T-cell (primary cell): ENCODE measurements at regions not wholly inside any gene's neighbourhood (a gene's known extent, or its start where the extent isn't known, plus 50 kb on each side); places are given as distances from the start of the nearest gene placed in this dataset.

Experiments
- ATAC-seq, 4 experiments: fragments of 200-7000 bp in 3 of 4; fragments of 150-1000 bp in 1 of 4; cut with Tn5 transposase; replicated peaks in 1 of 4; 1 replicate in 3 of 4; 2 replicates in 1 of 4; pipeline ENCODE4 v1.10.0; 2021; ENCODE audit warnings: moderate library complexity in 3 of 4, mild to moderate bottlenecking in 2 of 4, moderate number of reproducible peaks in 1 of 4
- CTCF ChIA-PET, 2 donors: fragments of 300-600 bp; sonication (Branson Sonifier 250); formaldehyde crosslinking; loops; one replicate each; lab custom pipeline; 2022; ENCODE audit warnings: antibody characterized with exemption in 2 of 2; lab: Charles Lee
- POLR2A ChIA-PET, 2 donors: fragments of 300-600 bp; sonication (Branson Sonifier 250); formaldehyde crosslinking; loops; one replicate each; lab custom pipeline; 2022; ENCODE audit warnings: antibody characterized with exemption in 2 of 2; lab: Charles Lee
- DNase-seq, 35 experiments: peaks; one replicate each; pipeline versions ENCODE4 v3.0.0 to v3.0.0-alpha.2; 2013 to 2023
- H3K27ac ChIP-seq: one replicate; pipeline ENCODE4 v1.5.1; 2013; ENCODE audit warnings: low read length
- H3K27me3 ChIP-seq, 2 experiments: replicated peaks in 1 of 2; 1 replicate in 1 of 2; 2 replicates in 1 of 2; pipeline versions ENCODE4 v1.6.1 to v1.7.0; 2013; ENCODE audit warnings: low read length in 1 of 2, mixed read lengths in 1 of 2; ENCODE audit not compliant: control insufficient read depth in 2 of 2, insufficient read depth in 2 of 2; ENCODE audit errors: extremely low read depth in 1 of 2
- H3K36me3 ChIP-seq, 2 donors: 1 replicate in 1 of 2; 2 replicates in 1 of 2; pipeline versions ENCODE4 v1.6.1 to v1.7.0; 2013; ENCODE audit warnings: low read length in 1 of 2; ENCODE audit not compliant: control insufficient read depth in 2 of 2, insufficient read depth in 1 of 2; ENCODE audit errors: extremely low read depth in 1 of 2
- H3K4me1 ChIP-seq, 2 experiments: 1 replicate in 1 of 2; 2 replicates in 1 of 2; pipeline versions ENCODE4 v1.6.1 to v1.7.0; 2013; ENCODE audit warnings: low read length in 2 of 2, mixed read lengths in 1 of 2; ENCODE audit not compliant: insufficient read depth in 2 of 2, control insufficient read depth in 1 of 2; ENCODE audit errors: extremely low read depth in 1 of 2
- H3K4me3 ChIP-seq, 2 donors: 1 replicate in 1 of 2; 2 replicates in 1 of 2; pipeline versions ENCODE4 v1.5.1 to v1.7.0; 2013; ENCODE audit warnings: mild to moderate bottlenecking in 2 of 2, low read length in 1 of 2, moderate library complexity in 1 of 2; ENCODE audit not compliant: control insufficient read depth in 1 of 2; ENCODE audit errors: extremely low read depth in 1 of 2
- H3K9me3 ChIP-seq: 2 replicates; pipeline ENCODE4 v1.7.0; 2013
- H3K27ac Mint-ChIP-seq, 2 donors: one replicate each; pipeline ENCODE4 v1.8.0; 2020 to 2021; ENCODE audit warnings: mild to moderate bottlenecking in 2 of 2, mixed read lengths in 2 of 2
- H3K27me3 Mint-ChIP-seq, 2 donors: one replicate each; pipeline ENCODE4 v1.8.0; 2021 to 2022; ENCODE audit warnings: mixed read lengths in 2 of 2
- H3K36me3 Mint-ChIP-seq: one replicate; pipeline ENCODE4 v1.8.0; 2021; ENCODE audit warnings: mixed read lengths
- H3K4me1 Mint-ChIP-seq, 3 donors: one replicate each; pipeline ENCODE4 v1.8.0; 2020 to 2022; ENCODE audit warnings: mixed read lengths in 3 of 3, mild to moderate bottlenecking in 1 of 3
- H3K4me3 Mint-ChIP-seq, 3 donors: one replicate each; pipeline ENCODE4 v1.8.0; 2020 to 2022; ENCODE audit warnings: mild to moderate bottlenecking in 3 of 3, mixed read lengths in 3 of 3, moderate library complexity in 3 of 3
- H3K9me3 Mint-ChIP-seq, 3 donors: one replicate each; pipeline ENCODE4 v1.8.0; 2020 to 2022; ENCODE audit warnings: mixed read lengths in 3 of 3
- WGBS: methylation state at CpG from one replicate; pipeline ENCODE4 v1.1.5; 2013; ENCODE audit warnings: missing lambda C conversion rate; ENCODE audit not compliant: insufficient coverage; 5-methylcytosine and 5-hydroxymethylcytosine counted together

- H3K36me3 ChIP-seq: no peaks in the 10 kb centered on the region
- ChIA-PET CTCF (no interaction called here), POLR2A (interaction anchor here in 1 of 2 donors (0.5 kb wide), 1 partner anchor 9 kb away, joined by 7 read pairs; no protein-coding TSS in a partner anchor)
- no peak for DNase-seq
- no peak for ATAC-seq
- H3K4me3 Mint-ChIP-seq: no peak overlapping the region
- H3K27me3 Mint-ChIP-seq: no peaks in the 10 kb centered on the region
- no peaks in the 10 kb centered on the region for H3K4me1 ChIP-seq
- no peak overlapping the region for H3K4me3 ChIP-seq
- no peaks in the 10 kb centered on the region for H3K4me1 Mint-ChIP-seq
- H3K27me3 ChIP-seq: no peaks in the 10 kb centered on the region
- H3K36me3 Mint-ChIP-seq: no peaks in the 10 kb centered on the region
- H3K9me3 ChIP-seq: no peaks in the 10 kb centered on the region
- H3K27ac ChIP-seq: no peak overlapping the region
- no peak overlapping the region for H3K27ac Mint-ChIP-seq
- peaks cover 0 to 3% (median 3%) of the 10 kb centered on the region in 3 donors for H3K9me3 Mint-ChIP-seq
These were observed 1018.4 kb upstream of the ACVR2A start for GRCh38 chr2:146826388-146826787.

- Histone ChIP-seq H3K27me3 (no peaks in the 10 kb centered on the region), H3K9me3 (no peaks in the 10 kb centered on the region), H3K27ac (no peak overlapping the region), H3K4me3 (no peak overlapping the region), H3K4me1 (no peaks in the 10 kb centered on the region), H3K36me3 (no peaks in the 10 kb centered on the region)
- Mint-ChIP-seq H3K9me3 (peaks cover 0 to 3% (median 3%) of the 10 kb centered on the region in 3 donors), H3K36me3 (no peaks in the 10 kb centered on the region), H3K4me3 (no peak overlapping the region), H3K27me3 (no peaks in the 10 kb centered on the region), H3K4me1 (no peaks in the 10 kb centered on the region), H3K27ac (no peak overlapping the region)
- POLR2A ChIA-PET: no interaction called here
- CTCF ChIA-PET: no interaction called here
- ATAC-seq (no peak), DNase-seq (no peak)
- no CpG with 5 or more reads among the region's 2 CpGs for WGBS
These were observed 1023.0 kb upstream of the ACVR2A start for GRCh38 chr2:146821836-146822316.

GRCh38 chr2:146820672-146821071 lies 1024.2 kb upstream of the ACVR2A start:
- no CpG with 5 or more reads among the region's 3 CpGs for WGBS
- no peak overlapping the region for H3K4me3 ChIP-seq
- DNase-seq (no peak), ATAC-seq (no peak)
- H3K4me3 Mint-ChIP-seq: no peak overlapping the region
- H3K9me3 ChIP-seq: no peaks in the 10 kb centered on the region
- no peak overlapping the region for H3K27ac ChIP-seq
- H3K4me1 ChIP-seq: no peaks in the 10 kb centered on the region
- no peaks in the 10 kb centered on the region for H3K4me1 Mint-ChIP-seq
- no peaks in the 10 kb centered on the region for H3K27me3 Mint-ChIP-seq
- ChIA-PET CTCF (interaction anchor here in 1 of 2 donors (1.4 kb wide), 1 partner anchor 21 kb away, joined by 4 read pairs; no protein-coding TSS in a partner anchor), POLR2A (no interaction called here)
- no peaks in the 10 kb centered on the region for H3K27me3 ChIP-seq
- H3K27ac Mint-ChIP-seq: no peak overlapping the region
- H3K36me3 Mint-ChIP-seq: no peaks in the 10 kb centered on the region
- no peaks in the 10 kb centered on the region for H3K36me3 ChIP-seq
- peaks cover 0 to 3% (median 3%) of the 10 kb centered on the region in 3 donors for H3K9me3 Mint-ChIP-seq

DNA sequence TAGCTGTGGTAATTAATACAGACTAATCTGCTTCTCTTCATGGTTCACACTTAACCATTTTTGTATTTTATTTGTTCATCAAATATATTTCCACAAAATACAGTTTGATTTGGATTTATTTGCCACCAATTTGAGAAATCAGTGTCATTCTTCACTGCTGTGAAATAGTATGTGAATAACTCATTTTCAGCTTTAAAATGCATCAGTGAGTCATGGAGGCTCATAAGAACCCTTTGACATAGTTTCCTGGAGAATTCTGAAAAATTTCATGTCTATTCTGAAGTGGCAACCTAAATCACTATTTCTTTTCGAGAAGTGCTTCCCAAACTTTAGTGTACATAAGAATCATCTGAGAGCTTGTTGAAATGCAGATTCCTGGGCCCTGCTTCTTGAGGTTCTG lies 1026.7 kb upstream of the ACVR2A start:
- 40% methylated on average over 1 of the region's 1 CpG for WGBS
- Mint-ChIP-seq H3K4me3 (no peak overlapping the region), H3K27ac (no peak overlapping the region), H3K4me1 (no peaks in the 10 kb centered on the region), H3K9me3 (peaks cover 0 to 4% (median 3%) of the 10 kb centered on the region in 3 donors), H3K36me3 (no peaks in the 10 kb centered on the region), H3K27me3 (no peaks in the 10 kb centered on the region)
- H3K27ac ChIP-seq: no peak overlapping the region
- no peaks in the 10 kb centered on the region for H3K9me3 ChIP-seq
- H3K36me3 ChIP-seq: no peaks in the 10 kb centered on the region
- CTCF ChIA-PET: no interaction called here
- H3K4me3 ChIP-seq: no peak overlapping the region
- ATAC-seq (no peak), DNase-seq (no peak)
- H3K27me3 ChIP-seq: no peaks in the 10 kb centered on the region
- no peaks in the 10 kb centered on the region for H3K4me1 ChIP-seq
- POLR2A ChIA-PET: no interaction called here

GRCh38 chr2:146817613-146818012 lies 1027.2 kb upstream of the ACVR2A start:
- DNase-seq: no peak
- Mint-ChIP-seq H3K36me3 (no peaks in the 10 kb centered on the region), H3K9me3 (peaks cover 1 to 4% (median 3%) of the 10 kb centered on the region in 3 donors), H3K27ac (no peak overlapping the region), H3K4me1 (no peaks in the 10 kb centered on the region), H3K4me3 (no peak overlapping the region), H3K27me3 (no peaks in the 10 kb centered on the region)
- Histone ChIP-seq H3K36me3 (no peaks in the 10 kb centered on the region), H3K27me3 (no peaks in the 10 kb centered on the region), H3K9me3 (no peaks in the 10 kb centered on the region), H3K4me1 (no peaks in the 10 kb centered on the region), H3K4me3 (no peak overlapping the region), H3K27ac (no peak overlapping the region)
- WGBS: no CpG with 5 or more reads among the region's 1 CpG
- ChIA-PET CTCF (no interaction called here), POLR2A (no interaction called here)
- no peak for ATAC-seq

- no peaks in the 10 kb centered on the region for H3K9me3 ChIP-seq
- POLR2A ChIA-PET: no interaction called here
These were observed 1029.9 kb upstream of the ACVR2A start for GRCh38 chr2:146814971-146815370.

More at GRCh38 chr2:146814971-146815370, 1029.9 kb upstream of the ACVR2A start:
- CTCF ChIA-PET: no interaction called here
- Histone ChIP-seq H3K4me1 (no peaks in the 10 kb centered on the region), H3K27me3 (no peaks in the 10 kb centered on the region), H3K27ac (no peak overlapping the region), H3K4me3 (no peak overlapping the region), H3K36me3 (no peaks in the 10 kb centered on the region)
- H3K36me3 Mint-ChIP-seq: no peaks in the 10 kb centered on the region
- ATAC-seq (no peak), DNase-seq (no peak)
- WGBS: no CpG with 5 or more reads among the region's 1 CpG
- H3K27me3 Mint-ChIP-seq: no peaks in the 10 kb centered on the region
- H3K4me3 Mint-ChIP-seq: no peak overlapping the region
- peaks cover 3 to 13% (median 8%) of the 10 kb centered on the region in 3 donors for H3K9me3 Mint-ChIP-seq
- no peaks in the 10 kb centered on the region for H3K4me1 Mint-ChIP-seq
- H3K27ac Mint-ChIP-seq: no peak overlapping the region
